ENCODE measurements at regions not wholly inside any gene's neighbourhood (a gene's known extent, or its start where the extent isn't known, plus 50 kb on each side); places are given as distances from the start of the nearest gene placed in this dataset.

DNA sequence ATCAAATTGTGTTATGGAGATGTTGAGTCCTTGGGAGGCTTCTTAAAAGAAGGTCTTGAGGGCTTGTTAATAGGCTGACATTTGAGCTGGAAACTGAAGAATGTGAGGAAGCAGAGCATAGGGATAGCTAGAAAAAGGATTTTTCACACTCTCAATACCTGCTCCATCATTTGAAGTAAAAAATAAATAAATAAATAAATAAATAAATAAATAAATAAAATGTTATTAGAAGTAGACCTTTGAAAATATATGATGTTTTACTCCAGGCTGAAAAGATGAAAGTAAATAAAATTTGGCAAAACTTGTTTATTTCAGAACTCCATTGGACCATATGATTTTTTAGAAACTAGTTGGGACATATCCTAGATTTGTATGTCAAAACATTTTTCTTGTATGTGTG, 1757.8 kb upstream of the TENM3 start:
- TF ChIP-seq ZNF274 (IDR thresholded peaks at IDR 0.05; ENCODE audit: low read depth, low read length), result no peak
- TF ChIP-seq YY1 (IDR thresholded peaks at IDR 0.05; ENCODE audit: insufficient read depth, insufficient read length), result no peak
- TF ChIP-seq SUZ12 (IDR thresholded peaks at IDR 0.05; ENCODE audit: extremely low read depth, insufficient read depth, insufficient read length), result no peak

All from NT2/D1 (cell line).